Prostate gland (tissue), 2 donors: ENCODE measurements at regions not wholly inside any gene's neighbourhood (a gene's known extent, or its start where the extent isn't known, plus 50 kb on each side); places are given as distances from the start of the nearest gene placed in this dataset.

ENCODE experiments used
- DNase-seq: peaks from one replicate; pipeline ENCODE4 v3.0.0-alpha.2; 2019; ENCODE audit warnings: low spot score
- H3K27ac ChIP-seq, 2 donors: fragments of 200-600 bp; sonication (generic); 2 replicates each; pipeline ENCODE4 v1.5.1; 2017 to 2019
- H3K27me3 ChIP-seq: fragments of 200-600 bp; sonication (generic); replicated peaks from 2 replicates; pipeline ENCODE4 v1.5.1; 2019; ENCODE audit not compliant: insufficient read depth
- H3K36me3 ChIP-seq, 2 donors: fragments of 200-600 bp; sonication (generic); 1 replicate in 1 of 2; 2 replicates in 1 of 2; pipeline versions ENCODE4 v1.5.1 to v1.8.1; 2017 to 2019
- H3K4me1 ChIP-seq: fragments of 200-600 bp; sonication (generic); replicated peaks from 2 replicates; pipeline ENCODE4 v1.5.1; 2019
- H3K4me3 ChIP-seq, 2 donors: fragments of 200-600 bp; sonication (generic); 2 replicates each; pipeline ENCODE4 v1.5.1; 2017 to 2019
- H3K9me3 ChIP-seq: fragments of 200-600 bp; sonication (generic); 2 replicates; pipeline ENCODE4 v1.5.1; 2017
- CTCF ChIP-seq, 4 experiments: fragments of 200-600 bp in 2 of 4; fragments of 450-650 bp in 2 of 4; sonication (generic) in 2 of 4; IDR thresholded peaks; 1 replicate in 3 of 4; 2 replicates in 1 of 4; pipeline ENCODE4 v1.5.1; 2016 to 2019; ENCODE audit warnings: antibody characterized with exemption in 4 of 4, mild to moderate bottlenecking in 2 of 4, moderate library complexity in 2 of 4
- POLR2A ChIP-seq: fragments of 450-650 bp; IDR thresholded peaks from one replicate; pipeline ENCODE4 v1.6.1; 2016; ENCODE audit warnings: antibody characterized with exemption, mild to moderate bottlenecking
- POLR2AphosphoS5 ChIP-seq: sonication (generic); formaldehyde crosslinking; IDR thresholded peaks from one replicate; pipeline ENCODE4 v1.6.1; 2017; ENCODE audit warnings: antibody characterized with exemption
- WGBS: methylation state at CpG from one replicate; pipeline ENCODE4 v1.1.5; 2018; 5-methylcytosine and 5-hydroxymethylcytosine counted together
- intact Hi-C: fragments of 100-400 bp; cut with DNase I; formaldehyde crosslinking; loops from one replicate; pipeline ENCODE4 v1.14.2; 2022

GRCh38 chr4:58261526-58261925 lies 1151.3 kb upstream of the IGFBP7 start:
- H3K27me3 ChIP-seq = no peaks in the 10 kb centered on the region
- no peaks in the 10 kb centered on the region for H3K36me3 ChIP-seq
- TF ChIP-seq POLR2A = no peak
- no peak for TF ChIP-seq POLR2AphosphoS5
- no peak for TF ChIP-seq CTCF (IDR thresholded peaks at IDR 0.05)
- intact Hi-C loops = no loop called here
- H3K9me3 ChIP-seq = no peaks in the 10 kb centered on the region
- no peak overlapping the region for H3K4me3 ChIP-seq
- H3K27ac ChIP-seq = no peak overlapping the region
- no peaks in the 10 kb centered on the region for H3K4me1 ChIP-seq
- DNase-seq = no peak

- no peak for DNase-seq
- Histone ChIP-seq H3K27me3 (no peaks in the 10 kb centered on the region), H3K36me3 (no peaks in the 10 kb centered on the region), H3K27ac (no peak overlapping the region), H3K9me3 (no peaks in the 10 kb centered on the region), H3K4me1 (no peaks in the 10 kb centered on the region), H3K4me3 (no peak overlapping the region)
- intact Hi-C loops = no loop called here
- WGBS = 90% methylated on average over 3 of the region's 3 CpGs
- TF ChIP-seq CTCF (IDR thresholded peaks at IDR 0.05) = no peak
- no peak for TF ChIP-seq POLR2A
- TF ChIP-seq POLR2AphosphoS5 = no peak
Observed at GRCh38 chr4:58254291-58254690, 1144.1 kb upstream of the IGFBP7 start.

- no peaks in the 10 kb centered on the region for H3K36me3 ChIP-seq
- no peaks in the 10 kb centered on the region for H3K4me1 ChIP-seq
- no peaks in the 10 kb centered on the region for H3K27me3 ChIP-seq
- intact Hi-C loops = no loop called here
- no peak overlapping the region for H3K4me3 ChIP-seq
- no peak overlapping the region for H3K27ac ChIP-seq
- TF ChIP-seq CTCF (IDR thresholded peaks at IDR 0.05) = no peak
- no peak for TF ChIP-seq POLR2AphosphoS5
- no peak for TF ChIP-seq POLR2A
- 70% methylated on average over 2 of the region's 2 CpGs for WGBS
- no peaks in the 10 kb centered on the region for H3K9me3 ChIP-seq
- no peak for DNase-seq
Observed at GRCh38 chr4:58252656-58253055, 1142.5 kb upstream of the IGFBP7 start.

- TF ChIP-seq CTCF (IDR thresholded peaks at IDR 0.05) (no peak), POLR2A (no peak), POLR2AphosphoS5 (no peak)
- no peaks in the 10 kb centered on the region for H3K4me1 ChIP-seq
- no peak for DNase-seq
- intact Hi-C loops = no loop called here
- H3K27me3 ChIP-seq = no peaks in the 10 kb centered on the region
- H3K9me3 ChIP-seq = no peaks in the 10 kb centered on the region
- no peak overlapping the region for H3K4me3 ChIP-seq
- H3K27ac ChIP-seq = no peak overlapping the region
- WGBS = 48% methylated on average over 3 of the region's 3 CpGs
- H3K36me3 ChIP-seq = no peaks in the 10 kb centered on the region
Observed at GRCh38 chr4:58247792-58248191, 1137.6 kb upstream of the IGFBP7 start.

GRCh38 chr4:58225460-58225859 lies 1115.3 kb upstream of the IGFBP7 start:
- intact Hi-C loops = no loop called here
- DNase-seq = no peak
- no peaks in the 10 kb centered on the region for H3K4me1 ChIP-seq
- 78% methylated on average over 1 of the region's 1 CpG for WGBS
- no peaks in the 10 kb centered on the region for H3K27me3 ChIP-seq
- no peak overlapping the region for H3K27ac ChIP-seq
- no peaks in the 10 kb centered on the region for H3K36me3 ChIP-seq
- no peaks in the 10 kb centered on the region for H3K9me3 ChIP-seq
- no peak overlapping the region for H3K4me3 ChIP-seq
- no peak for TF ChIP-seq POLR2AphosphoS5
- no peak for TF ChIP-seq CTCF (IDR thresholded peaks at IDR 0.05)
- no peak for TF ChIP-seq POLR2A
